H9 (cell line): ENCODE measurements at regions not wholly inside any gene's neighbourhood (a gene's known extent, or its start where the extent isn't known, plus 50 kb on each side); places are given as distances from the start of the nearest gene placed in this dataset.
A peak's percentile ranks its signal among the peaks of the same experiment; 100 is the strongest.

ENCODE experiments used
- DNase-seq: peaks from one replicate; pipeline ENCODE4 v3.0.0-alpha.2; 2017
- H2AFZ ChIP-seq: one replicate; pipeline ENCODE4 v1.6.1; 2013; ENCODE audit warnings: mild to moderate bottlenecking, low read length, control low read depth, moderate library complexity
- H2AK5ac ChIP-seq: 2 replicates; pipeline ENCODE4 v1.6.1; 2013; ENCODE audit warnings: low read length, control low read depth, mixed read lengths; ENCODE audit not compliant: insufficient read length
- H2BK120ac ChIP-seq: one replicate; pipeline ENCODE4 v1.6.1; 2013; ENCODE audit warnings: low read depth, mild to moderate bottlenecking, low read length, control low read depth, inconsistent platforms; ENCODE audit not compliant: poor library complexity, severe bottlenecking
- H2BK12ac ChIP-seq: 2 replicates; pipeline ENCODE4 v1.6.1; 2013; ENCODE audit warnings: low read length, control low read depth, mixed read lengths, low read depth; ENCODE audit not compliant: insufficient read length
- H2BK15ac ChIP-seq: 2 replicates; pipeline ENCODE4 v1.6.1; 2013; ENCODE audit warnings: low read depth, low read length, control low read depth
- H2BK20ac ChIP-seq: one replicate; pipeline ENCODE4 v1.6.1; 2013; ENCODE audit warnings: low read depth, mild to moderate bottlenecking, low read length, control low read depth, inconsistent platforms; ENCODE audit not compliant: poor library complexity, severe bottlenecking
- H2BK5ac ChIP-seq: 2 replicates; pipeline ENCODE4 v1.6.1; 2013; ENCODE audit warnings: low read length, control low read depth, mixed read lengths; ENCODE audit not compliant: insufficient read length
- H3K14ac ChIP-seq: 2 replicates; pipeline ENCODE4 v1.6.1; 2013; ENCODE audit warnings: low read length, control low read depth; ENCODE audit not compliant: insufficient read depth
- H3K18ac ChIP-seq: 2 replicates; pipeline ENCODE4 v1.6.1; 2013; ENCODE audit warnings: low read depth, mild to moderate bottlenecking, mixed read lengths, low read length, control low read depth; ENCODE audit not compliant: insufficient read length
- H3K23ac ChIP-seq: 2 replicates; pipeline ENCODE4 v1.6.1; 2013; ENCODE audit warnings: low read length, control low read depth, mixed read lengths, low read depth; ENCODE audit not compliant: insufficient read length
- H3K23me2 ChIP-seq: 2 replicates; pipeline ENCODE4 v1.6.1; 2013; ENCODE audit warnings: low read depth, mild to moderate bottlenecking, mixed read lengths, low read length, control low read depth; ENCODE audit not compliant: insufficient read length, poor library complexity, severe bottlenecking
- H3K27ac ChIP-seq: 2 replicates; pipeline ENCODE4 v1.5.1; 2013; ENCODE audit warnings: low read length, control low read depth, mixed read lengths, low read depth; ENCODE audit not compliant: insufficient read length
- H3K27me3 ChIP-seq: 2 replicates; pipeline ENCODE4 v1.6.1; 2013; ENCODE audit warnings: low read length, control low read depth, inconsistent platforms; ENCODE audit not compliant: insufficient read depth
- H3K4ac ChIP-seq: 2 replicates; pipeline ENCODE4 v1.6.1; 2013; ENCODE audit warnings: low read depth, mild to moderate bottlenecking, control low read depth, inconsistent platforms, low read length, moderate library complexity
- H3K4me1 ChIP-seq: 2 replicates; pipeline ENCODE4 v1.6.1; 2013; ENCODE audit warnings: low read length, control low read depth, inconsistent platforms; ENCODE audit not compliant: insufficient read depth
- H3K4me2 ChIP-seq: 2 replicates; pipeline ENCODE4 v1.6.1; 2013; ENCODE audit warnings: low read length, control low read depth, mixed read lengths; ENCODE audit not compliant: insufficient read length, insufficient read depth
- H3K56ac ChIP-seq: 2 replicates; pipeline ENCODE4 v1.6.1; 2013; ENCODE audit warnings: low read depth, mild to moderate bottlenecking, mixed read lengths, low read length, control low read depth; ENCODE audit not compliant: insufficient read length
- H3K79me1 ChIP-seq: 2 replicates; pipeline ENCODE4 v1.6.1; 2013; ENCODE audit warnings: low read depth, mild to moderate bottlenecking, moderate library complexity, low read length, control low read depth, inconsistent platforms; ENCODE audit not compliant: insufficient read depth, poor library complexity, severe bottlenecking
- H3K79me2 ChIP-seq: 2 replicates; pipeline ENCODE4 v1.6.1; 2013; ENCODE audit warnings: low read length, control low read depth, inconsistent platforms; ENCODE audit not compliant: insufficient read depth
- H3K9ac ChIP-seq: 2 replicates; pipeline ENCODE4 v1.6.1; 2013; ENCODE audit warnings: low read length, control low read depth, mixed read lengths; ENCODE audit not compliant: insufficient read length; ENCODE audit errors: extremely low read depth
- H3K9me3 ChIP-seq: one replicate; pipeline ENCODE4 v1.6.1; 2013; ENCODE audit warnings: low read depth, low read length, inconsistent platforms; ENCODE audit not compliant: control insufficient read depth
- H3T11ph ChIP-seq: one replicate; pipeline ENCODE4 v1.6.1; 2013; ENCODE audit warnings: mild to moderate bottlenecking, low read length, control low read depth, inconsistent platforms
- H4K20me1 ChIP-seq: one replicate; pipeline ENCODE4 v1.6.1; 2013; ENCODE audit not compliant: control insufficient read depth, insufficient read length, insufficient read depth
- H4K5ac ChIP-seq: 2 replicates; pipeline ENCODE4 v1.6.1; 2013; ENCODE audit warnings: low read depth, mild to moderate bottlenecking, mixed read lengths, low read length, control low read depth; ENCODE audit not compliant: insufficient read length
- H4K8ac ChIP-seq: replicated peaks from 2 replicates; pipeline ENCODE4 v1.6.1; 2013; ENCODE audit warnings: low read length, control low read depth, mixed read lengths, low read depth; ENCODE audit not compliant: insufficient read length
- H4K91ac ChIP-seq: 2 replicates; pipeline ENCODE4 v1.6.1; 2013; ENCODE audit warnings: low read depth, mild to moderate bottlenecking, moderate library complexity, mixed read lengths, low read length, control low read depth; ENCODE audit not compliant: insufficient read length
- H3K27ac Mint-ChIP-seq, 3 experiments: 2 replicates in 2 of 3; 3 replicates in 1 of 3; pipeline ENCODE4 v1.8.0; 2020 to 2021; ENCODE audit warnings: mixed read lengths in 3 of 3, mild to moderate bottlenecking in 1 of 3, moderate library complexity in 1 of 3
- H3K27me3 Mint-ChIP-seq: 2 replicates; pipeline ENCODE4 v1.8.0; 2021; ENCODE audit warnings: low read depth, mild to moderate bottlenecking, moderate library complexity, mixed read lengths
- H3K36me3 Mint-ChIP-seq, 3 experiments: 2 replicates in 2 of 3; 3 replicates in 1 of 3; pipeline ENCODE4 v1.8.0; 2020 to 2021; ENCODE audit warnings: low read depth in 3 of 3, mixed read lengths in 3 of 3; ENCODE audit not compliant: insufficient read depth in 1 of 3
- H3K4me1 Mint-ChIP-seq, 2 experiments: 2 replicates each; pipeline ENCODE4 v1.8.0; 2020; ENCODE audit warnings: mixed read lengths in 2 of 2
- H3K4me3 Mint-ChIP-seq, 2 experiments: 2 replicates in 1 of 2; 3 replicates in 1 of 2; pipeline ENCODE4 v1.8.0; 2020 to 2021; ENCODE audit warnings: mild to moderate bottlenecking in 2 of 2, mixed read lengths in 2 of 2, moderate library complexity in 1 of 2
- H3K9me3 Mint-ChIP-seq, 2 experiments: 2 replicates in 1 of 2; 3 replicates in 1 of 2; pipeline ENCODE4 v1.8.0; 2020; ENCODE audit warnings: mild to moderate bottlenecking in 2 of 2, mixed read lengths in 2 of 2, moderate library complexity in 1 of 2
- CTCF ChIP-seq: fragments of 200-600 bp; sonication (generic); conservative IDR thresholded peaks from 3 replicates; pipeline ENCODE4 v1.8.0; 2021; ENCODE audit warnings: antibody characterized with exemption, mild to moderate bottlenecking
- WGBS: extraction: QIAGEN DNeasy Blood & Tissue Kit; methylation state at CpG from one replicate; pipeline ENCODE4 v1.1.7; 2013; ENCODE audit warnings: missing lambda C conversion rate, low lambda C conversion rate, mixed read lengths; ENCODE audit not compliant: insufficient read length; ENCODE audit errors: extremely low coverage; 5-methylcytosine and 5-hydroxymethylcytosine counted together

- no peak overlapping the region for H3K27ac ChIP-seq
- H2AK5ac ChIP-seq, result no peak overlapping the region
- H2BK5ac ChIP-seq, result no peak overlapping the region
- no peak overlapping the region for H2AFZ ChIP-seq
- H3K9ac ChIP-seq, result no peak overlapping the region
- no peak for DNase-seq
- H3K23me2 ChIP-seq, result no peaks in the 10 kb centered on the region
- no peak for TF ChIP-seq CTCF
- H2BK120ac ChIP-seq, result no peak overlapping the region
- no peak overlapping the region for H2BK15ac ChIP-seq
- no peaks in the 10 kb centered on the region for H3K9me3 ChIP-seq
- H4K91ac ChIP-seq, result no peak overlapping the region
- no peak overlapping the region for H3K14ac ChIP-seq
- peak overlapping the region; percentile 40 for H4K8ac ChIP-seq
- no peak overlapping the region for H3K23ac ChIP-seq
- no peak overlapping the region for H2BK12ac ChIP-seq
- no peak overlapping the region for H3K4ac ChIP-seq
- H3K56ac ChIP-seq, result no peak overlapping the region
- Mint-ChIP-seq H3K4me3 (no peak overlapping the region), H3K36me3 (no peaks in the 10 kb centered on the region), H3K27me3 (no peaks in the 10 kb centered on the region), H3K27ac (no peak overlapping the region), H3K9me3 (no peaks in the 10 kb centered on the region), H3K4me1 (peaks cover 16 to 20% of the 10 kb centered on the region in 2 experiments)
- no CpG with 5 or more reads among the region's 1 CpG for WGBS
- no peaks in the 10 kb centered on the region for H3K79me2 ChIP-seq
- H4K5ac ChIP-seq, result no peak overlapping the region
- H3K27me3 ChIP-seq, result no peaks in the 10 kb centered on the region
- no peak overlapping the region for H3K18ac ChIP-seq
- no peak overlapping the region for H2BK20ac ChIP-seq
- no peak overlapping the region for H3T11ph ChIP-seq
- no peaks in the 10 kb centered on the region for H4K20me1 ChIP-seq
- H3K4me1 ChIP-seq, result peaks cover 6% of the 10 kb centered on the region; the same call in 1 of the 2 replicates
- no peak overlapping the region for H3K4me2 ChIP-seq
- no peaks in the 10 kb centered on the region for H3K79me1 ChIP-seq
These were observed 383.8 kb upstream of the PSMD7 start for GRCh38 chr16:73912850-73913249.
